Nephron progenitor cell (in vitro differentiated cells): ENCODE measurements at regions not wholly inside any gene's neighbourhood (a gene's known extent, or its start where the extent isn't known, plus 50 kb on each side); places are given as distances from the start of the nearest gene placed in this dataset.
A peak's percentile ranks its signal among the peaks of the same experiment; 100 is the strongest.

Experiments
- DNase-seq: peaks from one replicate; pipeline ENCODE4 v3.0.0; 2021
- H3K27ac Mint-ChIP-seq: 2 replicates; pipeline ENCODE4 v1.8.0; 2021; ENCODE audit warnings: mild to moderate bottlenecking, moderate library complexity, mixed read lengths
- H3K27me3 Mint-ChIP-seq: 2 replicates; pipeline ENCODE4 v1.8.0; 2021; ENCODE audit warnings: mild to moderate bottlenecking, low read depth, mixed read lengths; ENCODE audit not compliant: poor library complexity
- H3K36me3 Mint-ChIP-seq: 2 replicates; pipeline ENCODE4 v1.8.0; 2021; ENCODE audit warnings: low read depth, mixed read lengths
- H3K4me1 Mint-ChIP-seq: 2 replicates; pipeline ENCODE4 v1.8.0; 2021; ENCODE audit warnings: mixed read lengths
- H3K4me3 Mint-ChIP-seq: 2 replicates; pipeline ENCODE4 v1.8.0; 2021; ENCODE audit warnings: mild to moderate bottlenecking, moderate library complexity, mixed read lengths
- H3K9me3 Mint-ChIP-seq: 2 replicates; pipeline ENCODE4 v1.8.0; 2021; ENCODE audit warnings: mild to moderate bottlenecking, moderate library complexity, mixed read lengths
- TF ChIP-seq, protein P1 (sequence below): fragments of 200-600 bp; sonication (generic); IDR thresholded peaks from 2 replicates; pipeline ENCODE4 v1.5.0; 2021; ENCODE audit warnings: antibody characterized with exemption

DNA sequence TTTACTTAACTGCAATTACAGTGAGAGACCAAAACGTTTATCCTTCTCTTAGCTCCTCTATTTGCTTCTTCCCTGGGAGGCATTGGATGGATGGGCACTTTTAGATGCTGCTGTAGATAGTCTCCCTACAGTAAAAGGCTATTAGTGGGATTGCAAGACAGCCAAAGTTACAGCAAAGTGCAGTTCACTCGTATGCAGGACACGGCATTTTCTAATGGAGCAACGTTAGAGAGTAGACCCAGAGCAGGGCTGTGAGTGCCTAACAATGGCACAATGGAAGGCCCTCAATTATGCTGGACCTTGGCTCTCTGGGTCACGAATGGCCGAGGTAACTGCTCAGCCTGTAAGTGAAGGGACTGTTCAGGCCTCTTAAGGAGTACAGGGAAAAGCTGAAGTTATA, 605.8 kb upstream of the NOX3 start:
- H3K4me3 Mint-ChIP-seq = no peak overlapping the region
- no peak overlapping the region for H3K27ac Mint-ChIP-seq
- peaks cover 5% of the 10 kb centered on the region for H3K36me3 Mint-ChIP-seq
- TF ChIP-seq, protein P1, sequence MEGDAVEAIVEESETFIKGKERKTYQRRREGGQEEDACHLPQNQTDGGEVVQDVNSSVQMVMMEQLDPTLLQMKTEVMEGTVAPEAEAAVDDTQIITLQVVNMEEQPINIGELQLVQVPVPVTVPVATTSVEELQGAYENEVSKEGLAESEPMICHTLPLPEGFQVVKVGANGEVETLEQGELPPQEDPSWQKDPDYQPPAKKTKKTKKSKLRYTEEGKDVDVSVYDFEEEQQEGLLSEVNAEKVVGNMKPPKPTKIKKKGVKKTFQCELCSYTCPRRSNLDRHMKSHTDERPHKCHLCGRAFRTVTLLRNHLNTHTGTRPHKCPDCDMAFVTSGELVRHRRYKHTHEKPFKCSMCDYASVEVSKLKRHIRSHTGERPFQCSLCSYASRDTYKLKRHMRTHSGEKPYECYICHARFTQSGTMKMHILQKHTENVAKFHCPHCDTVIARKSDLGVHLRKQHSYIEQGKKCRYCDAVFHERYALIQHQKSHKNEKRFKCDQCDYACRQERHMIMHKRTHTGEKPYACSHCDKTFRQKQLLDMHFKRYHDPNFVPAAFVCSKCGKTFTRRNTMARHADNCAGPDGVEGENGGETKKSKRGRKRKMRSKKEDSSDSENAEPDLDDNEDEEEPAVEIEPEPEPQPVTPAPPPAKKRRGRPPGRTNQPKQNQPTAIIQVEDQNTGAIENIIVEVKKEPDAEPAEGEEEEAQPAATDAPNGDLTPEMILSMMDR = no peak
- DNase-seq = no peak
- H3K9me3 Mint-ChIP-seq = peaks cover 7% of the 10 kb centered on the region
- peaks cover 10% of the 10 kb centered on the region for H3K27me3 Mint-ChIP-seq
- peaks cover 6% of the 10 kb centered on the region for H3K4me1 Mint-ChIP-seq

DNA sequence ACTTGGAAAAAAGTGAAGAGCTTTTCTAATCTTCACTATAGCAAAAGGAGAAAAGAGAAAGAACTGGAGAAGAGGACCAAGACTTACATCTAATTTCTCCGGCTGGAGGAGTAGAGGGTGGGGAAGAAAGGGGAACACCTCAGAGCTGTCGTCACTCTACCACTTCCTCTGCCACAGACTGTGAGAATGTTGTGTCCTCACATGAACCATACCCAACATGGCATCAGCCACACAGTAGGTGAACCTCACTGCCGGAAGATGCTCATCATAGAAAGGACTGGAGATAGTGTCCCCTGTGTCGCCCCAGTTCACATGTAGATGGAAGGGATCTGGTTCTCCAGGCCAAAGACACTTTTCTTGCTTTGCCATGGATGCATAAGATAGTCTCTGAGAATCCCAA, 604.4 kb upstream of the NOX3 start:
- Mint-ChIP-seq H3K36me3 (peaks cover 5% of the 10 kb centered on the region), H3K4me1 (peaks cover 6% of the 10 kb centered on the region), H3K4me3 (no peak overlapping the region), H3K27ac (no peak overlapping the region), H3K27me3 (peaks cover 10% of the 10 kb centered on the region), H3K9me3 (peaks cover 18% of the 10 kb centered on the region)
- TF ChIP-seq, protein P1 = no peak
- DNase-seq = no peak

DNA sequence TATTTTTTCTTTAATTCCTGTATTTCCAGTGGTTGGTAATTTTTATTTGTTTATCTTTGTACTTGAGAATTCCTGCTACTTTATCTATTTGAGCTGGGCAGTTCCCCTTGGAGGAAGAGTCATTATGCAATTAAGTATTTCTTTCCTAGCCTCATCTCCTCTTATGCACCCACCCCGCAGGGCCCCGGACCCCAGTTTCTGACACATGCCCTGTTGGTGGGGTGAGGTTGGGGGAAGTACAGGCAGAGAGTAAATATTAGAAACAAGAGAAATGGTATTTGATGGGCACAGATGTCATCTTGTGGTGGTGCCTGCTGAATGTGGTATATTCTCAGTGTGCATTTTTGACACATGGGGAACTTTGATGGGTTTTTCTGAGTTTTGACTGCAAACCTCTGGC, 602.7 kb upstream of the NOX3 start:
- Mint-ChIP-seq H3K4me3 (no peak overlapping the region), H3K27me3 (peaks cover 10% of the 10 kb centered on the region), H3K27ac (no peak overlapping the region), H3K4me1 (peaks cover 12% of the 10 kb centered on the region), H3K36me3 (peaks cover 5% of the 10 kb centered on the region), H3K9me3 (peaks cover 18% of the 10 kb centered on the region)
- TF ChIP-seq, protein P1 = no peak
- no peak for DNase-seq

DNA sequence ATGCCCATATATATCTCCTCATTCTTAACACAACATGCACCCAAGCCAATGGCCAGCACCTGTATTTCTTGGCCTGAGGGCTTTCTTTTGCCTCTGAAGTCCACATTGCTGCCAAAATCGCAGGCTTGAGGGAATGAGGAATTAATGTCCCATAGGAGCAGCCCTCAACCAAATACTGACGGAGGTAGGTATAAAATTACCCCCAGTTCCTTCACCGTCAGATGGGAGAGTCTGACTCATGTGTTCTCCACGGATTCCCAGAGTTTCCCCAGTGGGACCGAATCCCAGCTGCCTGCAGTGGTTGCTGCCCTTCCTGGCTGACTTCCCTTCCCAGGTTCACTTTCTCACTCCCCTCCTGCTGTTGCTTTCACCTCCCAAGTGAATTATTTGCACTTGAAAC, 602.2 kb upstream of the NOX3 start:
- DNase-seq = no peak
- Mint-ChIP-seq H3K9me3 (peaks cover 18% of the 10 kb centered on the region), H3K4me3 (no peak overlapping the region), H3K36me3 (peaks cover 5% of the 10 kb centered on the region), H3K4me1 (peaks cover 16% of the 10 kb centered on the region), H3K27ac (peak overlapping the region; percentile 68), H3K27me3 (peaks cover 10% of the 10 kb centered on the region)
- TF ChIP-seq, protein P1 = no peak

DNA sequence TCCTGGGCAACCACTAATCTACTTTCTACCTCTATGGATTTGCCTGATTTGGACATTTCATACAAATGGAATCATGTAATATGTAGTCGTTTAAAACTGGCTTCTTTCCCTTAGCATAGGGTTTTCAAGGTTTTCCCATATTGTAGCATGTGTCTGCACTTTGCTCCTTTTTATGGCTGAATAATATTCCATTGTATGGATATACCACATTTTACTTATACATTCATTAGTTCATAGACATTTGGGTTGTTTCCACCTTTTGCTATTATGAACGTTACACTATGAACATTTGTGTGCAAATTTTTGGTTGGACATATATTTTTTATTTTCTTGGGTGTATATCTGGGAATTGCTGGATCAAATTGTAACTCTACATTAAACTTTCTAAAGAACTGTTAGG, 600.4 kb upstream of the NOX3 start:
- Mint-ChIP-seq H3K36me3 (peaks cover 5% of the 10 kb centered on the region), H3K4me1 (peaks cover 16% of the 10 kb centered on the region), H3K27me3 (peaks cover 10% of the 10 kb centered on the region), H3K9me3 (peaks cover 18% of the 10 kb centered on the region), H3K27ac (no peak overlapping the region), H3K4me3 (no peak overlapping the region)
- DNase-seq = no peak
- TF ChIP-seq, protein P1 = no peak

DNA sequence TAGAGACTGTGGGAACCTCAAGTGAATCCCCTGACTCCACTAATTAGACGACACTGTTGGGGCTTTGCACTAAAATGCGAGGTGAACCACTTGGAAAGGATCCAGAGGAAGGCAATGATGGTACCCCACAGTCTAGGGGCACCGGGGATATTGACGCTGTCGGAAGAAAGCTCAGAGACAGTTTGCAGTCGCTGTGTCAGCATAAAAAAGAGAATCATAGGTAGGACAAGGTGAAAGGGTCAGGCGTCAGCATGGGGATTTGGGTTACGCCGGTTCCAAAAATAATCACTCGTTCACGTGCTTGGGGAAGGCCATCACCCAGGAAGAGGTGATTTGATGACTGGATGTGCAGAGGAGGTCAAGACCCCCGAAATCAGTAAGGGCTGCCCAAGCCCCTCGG, 598.0 kb upstream of the NOX3 start:
- H3K27ac Mint-ChIP-seq = no peak overlapping the region
- TF ChIP-seq, protein P1 = no peak
- no peak for DNase-seq
- peaks cover 10% of the 10 kb centered on the region for H3K27me3 Mint-ChIP-seq
- peaks cover 16% of the 10 kb centered on the region for H3K4me1 Mint-ChIP-seq
- H3K36me3 Mint-ChIP-seq = peaks cover 5% of the 10 kb centered on the region
- no peak overlapping the region for H3K4me3 Mint-ChIP-seq
- peaks cover 18% of the 10 kb centered on the region for H3K9me3 Mint-ChIP-seq
